SK-N-SH (cell line): ENCODE measurements at regions not wholly inside any gene's neighbourhood (a gene's known extent, or its start where the extent isn't known, plus 50 kb on each side); places are given as distances from the start of the nearest gene placed in this dataset.
A peak's percentile ranks its signal among the peaks of the same experiment; 100 is the strongest.

ENCODE experiments used
- CHD2 ChIP-seq: fragments of 150-350 bp; IDR thresholded peaks from 2 replicates; pipeline ENCODE4 v1.6.1; 2018; ENCODE audit warnings: low read length; ENCODE audit not compliant: partially characterized antibody
- CTCF ChIP-seq: fragments of 200-600 bp; sonication (generic); IDR thresholded peaks from 2 replicates; pipeline ENCODE4 v1.6.1; 2017; ENCODE audit warnings: antibody characterized with exemption, mild to moderate bottlenecking, moderate library complexity
- EP300 ChIP-seq, 2 experiments: IDR thresholded peaks; 2 replicates each; pipeline versions ENCODE4 v1.4.0 to v1.6.1; 2012; ENCODE audit warnings: borderline replicate concordance in 1 of 2, low read depth in 1 of 2, low read length in 1 of 2
- MXI1 ChIP-seq: IDR thresholded peaks from 2 replicates; pipeline ENCODE4 v1.6.1; 2012; ENCODE audit warnings: mild to moderate bottlenecking, low read depth, low read length, improper control_type of control experiment
- NRF1 ChIP-seq: IDR thresholded peaks from 2 replicates; pipeline ENCODE4 v1.6.1; 2012; ENCODE audit warnings: low read depth, mild to moderate bottlenecking, low read length
- POLR2AphosphoS5 ChIP-seq: IDR thresholded peaks from 2 replicates; pipeline ENCODE4 v1.6.1; 2012; ENCODE audit warnings: low read depth, low read length
- REST ChIP-seq: IDR thresholded peaks from 2 replicates; pipeline ENCODE4 v1.6.1; 2012; ENCODE audit warnings: mild to moderate bottlenecking, low read depth, low read length, moderate library complexity
- SMC3 ChIP-seq: IDR thresholded peaks from 2 replicates; pipeline ENCODE4 v1.6.1; 2012; ENCODE audit warnings: low read depth, low read length, improper control_type of control experiment
- TAF1 ChIP-seq: IDR thresholded peaks from 2 replicates; pipeline ENCODE4 v1.6.1; 2012; ENCODE audit warnings: low read depth, mild to moderate bottlenecking, low read length, moderate library complexity, borderline replicate concordance
- USF2 ChIP-seq: fragments of 150-350 bp; IDR thresholded peaks from 2 replicates; pipeline ENCODE4 v1.6.1; 2017; ENCODE audit warnings: antibody characterized with exemption, low read length, low read depth, borderline replicate concordance
- YY1 ChIP-seq: IDR thresholded peaks from 2 replicates; pipeline ENCODE4 v1.4.0; 2012; ENCODE audit warnings: low read depth, mild to moderate bottlenecking

GRCh38 chr14:85471744-85472143, 58.2 kb upstream of the FLRT2 start:
- TF ChIP-seq POLR2AphosphoS5 (peak; percentile 49; the same call in 1 of the 2 replicates), REST (peak; percentile 40; the same call in 1 of the 2 replicates), NRF1 (no peak), CTCF (no peak), CHD2 (no peak), YY1 (peak; percentile 61; the same call in 1 of the 2 replicates), SMC3 (no peak), TAF1 (no peak), EP300 (IDR thresholded peaks at IDR 0.05; ENCODE audit: borderline replicate concordance in 1 of 2, low read depth in 1 of 2, low read length in 1 of 2) (peak in 1 of 2 experiments; percentile 87; a peak in 2 of 4 replicates), USF2 (no peak), MXI1 (no peak)
